MM.1S (cell line): ENCODE measurements at regions not wholly inside any gene's neighbourhood (a gene's known extent, or its start where the extent isn't known, plus 50 kb on each side); places are given as distances from the start of the nearest gene placed in this dataset.

Experiments
- DNase-seq: peaks from one replicate; pipeline ENCODE4 v3.0.0-alpha.2; 2015
- H2AFZ ChIP-seq: fragments of 300-600 bp; sonication (generic); 2 replicates; pipeline ENCODE4 v1.6.0; 2016; ENCODE audit warnings: antibody characterized with exemption, low read length
- H3F3A ChIP-seq: fragments of 300-600 bp; sonication (generic); 2 replicates; pipeline ENCODE4 v1.6.1; 2016; ENCODE audit warnings: mild to moderate bottlenecking, antibody characterized with exemption, low read length, moderate library complexity, mixed read lengths; ENCODE audit not compliant: insufficient read depth
- H3K27ac ChIP-seq: fragments of 300-600 bp; sonication (generic); 2 replicates; pipeline ENCODE4 v1.5.1; 2016; ENCODE audit warnings: mild to moderate bottlenecking, low read length
- H3K27me3 ChIP-seq: fragments of 300-600 bp; sonication (generic); replicated peaks from 2 replicates; pipeline ENCODE4 v1.6.0; 2016; ENCODE audit warnings: low read length; ENCODE audit not compliant: insufficient read depth
- H3K36me3 ChIP-seq: fragments of 300-600 bp; sonication (generic); replicated peaks from 2 replicates; pipeline ENCODE4 v1.6.1; 2016; ENCODE audit warnings: mild to moderate bottlenecking, low read length, mixed read lengths; ENCODE audit not compliant: insufficient read depth
- H3K4me1 ChIP-seq: fragments of 300-600 bp; sonication (generic); 2 replicates; pipeline ENCODE4 v1.6.1; 2016; ENCODE audit warnings: low read length, mixed read lengths
- H3K4me2 ChIP-seq: fragments of 300-600 bp; sonication (generic); 2 replicates; pipeline ENCODE4 v1.6.0; 2016; ENCODE audit warnings: low read depth, low read length
- H3K4me3 ChIP-seq: fragments of 300-600 bp; sonication (generic); 2 replicates; pipeline ENCODE4 v1.5.1; 2016; ENCODE audit warnings: low read length, mixed read lengths
- H3K79me2 ChIP-seq: fragments of 300-600 bp; sonication (generic); 2 replicates; pipeline ENCODE4 v1.6.1; 2016; ENCODE audit warnings: mixed run types, low read length, mixed read lengths
- H3K9ac ChIP-seq: fragments of 300-600 bp; sonication (generic); 2 replicates; pipeline ENCODE4 v1.6.1; 2016; ENCODE audit warnings: low read length, mixed read lengths
- H3K9me2 ChIP-seq: fragments of 300-600 bp; sonication (generic); replicated peaks from 2 replicates; pipeline ENCODE4 v1.6.1; 2016; ENCODE audit warnings: mild to moderate bottlenecking, low read length, mixed read lengths; ENCODE audit not compliant: insufficient read depth
- H3K9me3 ChIP-seq: fragments of 300-600 bp; sonication (generic); replicated peaks from 2 replicates; pipeline ENCODE4 v1.6.1; 2016; ENCODE audit warnings: mild to moderate bottlenecking, low read length, mixed read lengths; ENCODE audit not compliant: insufficient read depth
- H4K20me1 ChIP-seq: fragments of 300-600 bp; sonication (generic); 2 replicates; pipeline ENCODE4 v1.6.1; 2016; ENCODE audit warnings: mild to moderate bottlenecking, low read length, moderate library complexity, mixed read lengths; ENCODE audit not compliant: insufficient read depth
- EZH2 ChIP-seq: fragments of 300-600 bp; sonication (generic); optimal IDR thresholded peaks from 2 replicates; pipeline ENCODE3; 2017; ENCODE audit warnings: low read depth, mild to moderate bottlenecking, antibody characterized with exemption, low read length, mixed read lengths
- EZH2phosphoT487 ChIP-seq: fragments of 300-600 bp; sonication (generic); IDR thresholded peaks from 2 replicates; pipeline ENCODE4 v1.6.1; 2018; ENCODE audit warnings: antibody characterized with exemption, low read length
- TF ChIP-seq, protein P1 (sequence below): fragments of 300-600 bp; sonication (generic); IDR thresholded peaks from 2 replicates; pipeline ENCODE4 v1.5.1; 2016; ENCODE audit warnings: antibody characterized with exemption, low read length, mixed read lengths

DNA sequence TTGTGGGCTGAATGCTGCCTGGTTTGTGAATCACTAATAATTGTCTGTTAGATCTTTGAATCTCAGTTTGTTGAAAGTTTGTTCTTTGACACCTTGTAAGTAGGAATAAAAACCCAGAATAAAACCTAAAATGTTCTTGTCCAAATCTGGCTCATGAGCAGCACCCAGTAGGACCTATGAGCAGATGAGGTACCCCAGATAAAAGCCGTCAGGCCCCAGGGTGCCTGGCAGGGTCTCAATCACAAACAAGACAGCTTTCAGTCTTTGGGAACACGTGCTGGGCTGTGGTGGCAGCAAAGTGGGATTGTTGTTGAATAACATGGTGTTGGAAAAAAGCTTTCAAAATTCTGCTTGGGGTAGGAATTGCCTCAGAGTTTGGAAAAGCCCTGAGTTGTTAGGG lies 52.1 kb upstream of the ECI2 start:
- Histone ChIP-seq H3K27ac (no peak overlapping the region), H3K9me2 (no peaks in the 10 kb centered on the region), H2AFZ (no peak overlapping the region), H3K79me2 (no peaks in the 10 kb centered on the region), H3K9ac (no peak overlapping the region), H4K20me1 (no peaks in the 10 kb centered on the region), H3K36me3 (no peaks in the 10 kb centered on the region), H3K4me2 (no peak overlapping the region), H3K4me1 (no peaks in the 10 kb centered on the region), H3K4me3 (no peak overlapping the region), H3F3A (no peaks in the 10 kb centered on the region), H3K27me3 (no peaks in the 10 kb centered on the region), H3K9me3 (no peaks in the 10 kb centered on the region)
- TF ChIP-seq, protein P1, sequence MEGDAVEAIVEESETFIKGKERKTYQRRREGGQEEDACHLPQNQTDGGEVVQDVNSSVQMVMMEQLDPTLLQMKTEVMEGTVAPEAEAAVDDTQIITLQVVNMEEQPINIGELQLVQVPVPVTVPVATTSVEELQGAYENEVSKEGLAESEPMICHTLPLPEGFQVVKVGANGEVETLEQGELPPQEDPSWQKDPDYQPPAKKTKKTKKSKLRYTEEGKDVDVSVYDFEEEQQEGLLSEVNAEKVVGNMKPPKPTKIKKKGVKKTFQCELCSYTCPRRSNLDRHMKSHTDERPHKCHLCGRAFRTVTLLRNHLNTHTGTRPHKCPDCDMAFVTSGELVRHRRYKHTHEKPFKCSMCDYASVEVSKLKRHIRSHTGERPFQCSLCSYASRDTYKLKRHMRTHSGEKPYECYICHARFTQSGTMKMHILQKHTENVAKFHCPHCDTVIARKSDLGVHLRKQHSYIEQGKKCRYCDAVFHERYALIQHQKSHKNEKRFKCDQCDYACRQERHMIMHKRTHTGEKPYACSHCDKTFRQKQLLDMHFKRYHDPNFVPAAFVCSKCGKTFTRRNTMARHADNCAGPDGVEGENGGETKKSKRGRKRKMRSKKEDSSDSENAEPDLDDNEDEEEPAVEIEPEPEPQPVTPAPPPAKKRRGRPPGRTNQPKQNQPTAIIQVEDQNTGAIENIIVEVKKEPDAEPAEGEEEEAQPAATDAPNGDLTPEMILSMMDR = no peak
- TF ChIP-seq EZH2 (no peak), EZH2phosphoT487 (no peak)
- DNase-seq = no peak

DNA sequence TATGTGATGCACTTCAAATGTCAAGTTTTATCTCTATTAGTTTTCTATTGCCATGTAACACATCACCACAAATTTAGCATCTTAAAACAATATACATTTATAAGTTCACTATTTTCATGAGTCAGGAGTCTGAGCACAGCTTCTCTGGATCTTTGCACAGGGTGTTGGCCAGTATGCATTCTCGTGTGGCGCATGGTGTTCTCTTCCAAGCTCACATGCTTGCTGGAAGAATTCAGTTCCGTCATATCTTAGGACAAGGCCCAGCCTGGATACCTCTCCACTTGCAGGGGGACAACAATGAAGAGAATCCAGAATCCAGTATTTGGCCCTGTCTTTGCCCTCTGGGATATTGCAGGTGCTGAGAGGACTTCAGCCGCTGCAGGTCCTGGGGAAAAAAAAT lies 51.0 kb upstream of the ECI2 start:
- Histone ChIP-seq H3F3A (no peaks in the 10 kb centered on the region), H3K4me3 (no peak overlapping the region), H3K36me3 (no peaks in the 10 kb centered on the region), H3K79me2 (no peaks in the 10 kb centered on the region), H2AFZ (no peak overlapping the region), H3K9me3 (no peaks in the 10 kb centered on the region), H4K20me1 (no peaks in the 10 kb centered on the region), H3K4me1 (no peaks in the 10 kb centered on the region), H3K9me2 (no peaks in the 10 kb centered on the region), H3K27me3 (no peaks in the 10 kb centered on the region), H3K27ac (no peak overlapping the region), H3K9ac (no peak overlapping the region), H3K4me2 (no peak overlapping the region)
- TF ChIP-seq, protein P1 = no peak
- no peak for TF ChIP-seq EZH2
- TF ChIP-seq EZH2phosphoT487 = no peak
- no peak for DNase-seq

DNA sequence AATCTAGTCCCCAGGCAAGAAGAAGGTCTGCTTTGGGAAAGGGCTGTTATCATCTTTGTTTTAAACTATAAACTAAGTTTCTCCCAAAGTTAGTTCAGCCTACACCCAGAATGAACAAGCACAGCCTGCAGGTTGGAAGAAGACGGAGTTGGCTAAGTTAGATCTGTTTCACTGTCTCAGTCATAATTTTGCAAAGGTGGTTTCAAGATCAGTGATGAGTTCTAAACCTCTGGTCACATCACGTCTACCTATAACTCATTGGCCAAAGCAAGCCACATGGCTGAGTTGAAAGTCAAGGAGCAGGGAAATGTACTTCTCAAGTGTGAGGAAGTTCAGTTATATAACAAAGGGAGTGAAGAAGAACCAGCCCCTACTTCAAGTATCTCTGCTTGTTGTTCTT lies 50.5 kb upstream of the ECI2 start:
- Histone ChIP-seq H3K27me3 (no peaks in the 10 kb centered on the region), H3K9ac (no peak overlapping the region), H3K9me2 (no peaks in the 10 kb centered on the region), H3F3A (no peaks in the 10 kb centered on the region), H3K79me2 (no peaks in the 10 kb centered on the region), H3K4me2 (no peak overlapping the region), H3K4me3 (no peak overlapping the region), H3K4me1 (no peaks in the 10 kb centered on the region), H2AFZ (no peak overlapping the region), H3K36me3 (no peaks in the 10 kb centered on the region), H4K20me1 (no peaks in the 10 kb centered on the region), H3K27ac (no peak overlapping the region), H3K9me3 (no peaks in the 10 kb centered on the region)
- no peak for DNase-seq
- TF ChIP-seq EZH2phosphoT487 (no peak), EZH2 (no peak)
- TF ChIP-seq, protein P1 = no peak
